Upper lobe of left lung (tissue), 6 donors: ENCODE measurements at regions not wholly inside any gene's neighbourhood (a gene's known extent, or its start where the extent isn't known, plus 50 kb on each side); places are given as distances from the start of the nearest gene placed in this dataset.

Experiments
- ATAC-seq, 2 donors: fragments of 200-7000 bp; cut with Tn5 transposase; one replicate each; pipeline ENCODE4 v1.9.1; 2022; ENCODE audit warnings: mild to moderate bottlenecking in 2 of 2, moderate library complexity in 2 of 2; ENCODE audit not compliant: low FRiP score in 2 of 2
- DNase-seq, 2 donors: peaks; one replicate each; pipeline ENCODE4 v3.0.0-alpha.2; 2019 to 2020
- H3K27ac ChIP-seq, 4 donors: fragments of 200-600 bp; sonication (generic); one replicate each; pipeline ENCODE4 v1.5.1; 2016 to 2019
- H3K27me3 ChIP-seq, 4 donors: fragments of 200-600 bp; sonication (generic); one replicate each; pipeline ENCODE4 v1.5.1; 2017 to 2019
- H3K36me3 ChIP-seq, 4 donors: fragments of 200-600 bp; sonication (generic); one replicate each; pipeline ENCODE4 v1.5.1; 2016 to 2019
- H3K4me1 ChIP-seq, 4 donors: fragments of 200-600 bp; sonication (generic); one replicate each; pipeline ENCODE4 v1.5.1; 2018 to 2019
- H3K4me3 ChIP-seq, 4 donors: fragments of 200-600 bp; sonication (generic); one replicate each; pipeline ENCODE4 v1.5.1; 2017 to 2019; ENCODE audit warnings: mild to moderate bottlenecking in 2 of 4, moderate library complexity in 1 of 4
- H3K9me3 ChIP-seq, 4 donors: fragments of 200-600 bp; sonication (generic); one replicate each; pipeline ENCODE4 v1.5.1; 2018 to 2019
- CTCF ChIP-seq, 6 experiments: fragments of 450-650 bp in 4 of 6; fragments of 200-600 bp in 2 of 6; sonication (generic) in 2 of 6; IDR thresholded peaks; one replicate each; pipeline ENCODE4 v1.5.1; 2016 to 2019; ENCODE audit warnings: antibody characterized with exemption in 6 of 6
- EP300 ChIP-seq, 4 donors: sonication (generic); formaldehyde crosslinking; IDR thresholded peaks; one replicate each; pipeline ENCODE4 v1.5.1; 2017; ENCODE audit warnings: antibody characterized with exemption in 4 of 4, control low read depth in 2 of 4
- POLR2A ChIP-seq, 4 donors: fragments of 450-650 bp; IDR thresholded peaks; one replicate each; pipeline ENCODE4 v1.5.1; 2016 to 2017; ENCODE audit warnings: antibody characterized with exemption in 4 of 4, mild to moderate bottlenecking in 2 of 4
- POLR2AphosphoS5 ChIP-seq, 2 donors: sonication (generic); formaldehyde crosslinking; IDR thresholded peaks; one replicate each; pipeline ENCODE4 v1.5.1; 2017; ENCODE audit warnings: antibody characterized with exemption in 2 of 2
- WGBS, 2 donors: methylation state at CpG; one replicate each; pipeline ENCODE4 v1.1.5; 2017 to 2018; 5-methylcytosine and 5-hydroxymethylcytosine counted together
- donor health status: DM: no; HTN: no; CAD: no; lungs with moderate emphysema.
- donor health status: DM: no; HTN: yes; CAD: no; lungs with severe emphysema.

- Histone ChIP-seq H3K27ac (no peak overlapping the region), H3K27me3 (no peaks in the 10 kb centered on the region), H3K36me3 (no peaks in the 10 kb centered on the region), H3K4me3 (no peak overlapping the region), H3K9me3 (no peaks in the 10 kb centered on the region), H3K4me1 (no peaks in the 10 kb centered on the region)
- ATAC-seq (no peak), DNase-seq (no peak)
- no peak for TF ChIP-seq POLR2AphosphoS5 (IDR thresholded peaks at IDR 0.05)
- TF ChIP-seq POLR2A (IDR thresholded peaks at IDR 0.05), result no peak
- no peak for TF ChIP-seq EP300 (IDR thresholded peaks at IDR 0.05)
- TF ChIP-seq CTCF (IDR thresholded peaks at IDR 0.05), result no peak
- WGBS, 2 donors, result 68 to 73% methylated on average over 2 of the region's 2 CpGs
Observed at GRCh38 chr4:97103252-97103651, 1040.0 kb downstream of the STPG2 start.

- WGBS, 2 donors, result 74 to 77% methylated on average over 2 of the region's 2 CpGs
- H3K4me3 ChIP-seq, result no peak overlapping the region
- no peaks in the 10 kb centered on the region for H3K36me3 ChIP-seq
- TF ChIP-seq POLR2A (IDR thresholded peaks at IDR 0.05) (no peak), EP300 (IDR thresholded peaks at IDR 0.05) (no peak), POLR2AphosphoS5 (IDR thresholded peaks at IDR 0.05) (no peak), CTCF (IDR thresholded peaks at IDR 0.05) (no peak)
- H3K27ac ChIP-seq, result no peak overlapping the region
- no peaks in the 10 kb centered on the region for H3K4me1 ChIP-seq
- H3K27me3 ChIP-seq, result no peaks in the 10 kb centered on the region
- ATAC-seq, result no peak
- no peaks in the 10 kb centered on the region for H3K9me3 ChIP-seq
- no peak for DNase-seq
Observed at GRCh38 chr4:97104006-97104405, 1039.3 kb downstream of the STPG2 start.

- ATAC-seq (no peak), DNase-seq (no peak)
- Histone ChIP-seq H3K4me1 (no peaks in the 10 kb centered on the region), H3K4me3 (no peak overlapping the region), H3K36me3 (no peaks in the 10 kb centered on the region), H3K27ac (no peak overlapping the region), H3K27me3 (no peaks in the 10 kb centered on the region), H3K9me3 (no peaks in the 10 kb centered on the region)
- no peak for TF ChIP-seq CTCF (IDR thresholded peaks at IDR 0.05)
- TF ChIP-seq POLR2A (IDR thresholded peaks at IDR 0.05), result no peak
- no peak for TF ChIP-seq EP300 (IDR thresholded peaks at IDR 0.05)
- no peak for TF ChIP-seq POLR2AphosphoS5 (IDR thresholded peaks at IDR 0.05)
- 81 to 89% methylated on average over 3 of the region's 3 CpGs for WGBS, 2 donors
Observed at GRCh38 chr4:97104666-97105065, 1038.6 kb downstream of the STPG2 start.

- Histone ChIP-seq H3K27me3 (no peaks in the 10 kb centered on the region), H3K36me3 (no peaks in the 10 kb centered on the region), H3K4me3 (no peak overlapping the region), H3K9me3 (no peaks in the 10 kb centered on the region), H3K27ac (no peak overlapping the region), H3K4me1 (no peaks in the 10 kb centered on the region)
- no peak for DNase-seq
- no peak for ATAC-seq
- WGBS, 2 donors, result 73 to 81% methylated on average over 3 of the region's 3 CpGs
- TF ChIP-seq CTCF (IDR thresholded peaks at IDR 0.05) (no peak), POLR2A (IDR thresholded peaks at IDR 0.05) (no peak)
Observed at GRCh38 chr4:97105347-97106099, 1037.8 kb downstream of the STPG2 start.

- DNase-seq, result no peak
- H3K4me3 ChIP-seq, result no peak overlapping the region
- H3K4me1 ChIP-seq, result no peaks in the 10 kb centered on the region
- H3K27ac ChIP-seq, result no peak overlapping the region
- no peaks in the 10 kb centered on the region for H3K36me3 ChIP-seq
- H3K9me3 ChIP-seq, result no peaks in the 10 kb centered on the region
- no peak for ATAC-seq
- TF ChIP-seq POLR2AphosphoS5 (IDR thresholded peaks at IDR 0.05), result no peak
- no peak for TF ChIP-seq POLR2A (IDR thresholded peaks at IDR 0.05)
- no peak for TF ChIP-seq EP300 (IDR thresholded peaks at IDR 0.05)
- TF ChIP-seq CTCF (IDR thresholded peaks at IDR 0.05), result no peak
- H3K27me3 ChIP-seq, result no peaks in the 10 kb centered on the region
Observed at GRCh38 chr4:97106161-97106560, 1037.1 kb downstream of the STPG2 start.
